DOHH2 (cell line): ENCODE measurements at regions not wholly inside any gene's neighbourhood (a gene's known extent, or its start where the extent isn't known, plus 50 kb on each side); places are given as distances from the start of the nearest gene placed in this dataset.

ENCODE experiments used
- EZH2phosphoT487 ChIP-seq: fragments of 200-600 bp; sonication (generic); IDR thresholded peaks from 2 replicates; pipeline ENCODE4 v1.6.1; 2017; ENCODE audit warnings: borderline replicate concordance, mild to moderate bottlenecking, antibody characterized with exemption, low read length, moderate library complexity, mixed read lengths
- TF ChIP-seq, protein P1 (sequence below): fragments of 200-600 bp; sonication (generic); IDR thresholded peaks from one replicate; pipeline ENCODE4 v1.5.1; 2014; ENCODE audit warnings: antibody characterized with exemption, mild to moderate bottlenecking, low read depth, low read length; ENCODE audit not compliant: poor library complexity, severe bottlenecking

- TF ChIP-seq, protein P1, sequence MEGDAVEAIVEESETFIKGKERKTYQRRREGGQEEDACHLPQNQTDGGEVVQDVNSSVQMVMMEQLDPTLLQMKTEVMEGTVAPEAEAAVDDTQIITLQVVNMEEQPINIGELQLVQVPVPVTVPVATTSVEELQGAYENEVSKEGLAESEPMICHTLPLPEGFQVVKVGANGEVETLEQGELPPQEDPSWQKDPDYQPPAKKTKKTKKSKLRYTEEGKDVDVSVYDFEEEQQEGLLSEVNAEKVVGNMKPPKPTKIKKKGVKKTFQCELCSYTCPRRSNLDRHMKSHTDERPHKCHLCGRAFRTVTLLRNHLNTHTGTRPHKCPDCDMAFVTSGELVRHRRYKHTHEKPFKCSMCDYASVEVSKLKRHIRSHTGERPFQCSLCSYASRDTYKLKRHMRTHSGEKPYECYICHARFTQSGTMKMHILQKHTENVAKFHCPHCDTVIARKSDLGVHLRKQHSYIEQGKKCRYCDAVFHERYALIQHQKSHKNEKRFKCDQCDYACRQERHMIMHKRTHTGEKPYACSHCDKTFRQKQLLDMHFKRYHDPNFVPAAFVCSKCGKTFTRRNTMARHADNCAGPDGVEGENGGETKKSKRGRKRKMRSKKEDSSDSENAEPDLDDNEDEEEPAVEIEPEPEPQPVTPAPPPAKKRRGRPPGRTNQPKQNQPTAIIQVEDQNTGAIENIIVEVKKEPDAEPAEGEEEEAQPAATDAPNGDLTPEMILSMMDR: no peak
- TF ChIP-seq EZH2phosphoT487: no peak
Observed at GRCh38 chr10:78605800-78606350, 462.9 kb upstream of the ZMIZ1 start.
